ENCODE measurements at regions not wholly inside any gene's neighbourhood (a gene's known extent, or its start where the extent isn't known, plus 50 kb on each side); places are given as distances from the start of the nearest gene placed in this dataset.

- DNase-seq (ENCODE audit: low spot score) (no peak), ATAC-seq (no peak; the same call in 1 of the 2 replicates)
- Mint-ChIP-seq H3K9me3 (no peaks in the 10 kb centered on the region), H3K36me3 (no peaks in the 10 kb centered on the region), H3K4me3 (no peak overlapping the region), H3K27me3 (ENCODE audit: low read depth) (no peaks in the 10 kb centered on the region), H3K27ac (no peak overlapping the region; the same call in 1 of the 2 replicates), H3K4me1 (peaks cover 18% of the 10 kb centered on the region)
- POLR2A ChIA-PET = no interaction called here
- TF ChIP-seq FOXJ3 (CRISPR knock-in tag; IDR thresholded peaks at IDR 0.05; ENCODE audit: borderline replicate concordance) (no peak), ZNF317 (CRISPR knock-in tag; IDR thresholded peaks at IDR 0.05; ENCODE audit: borderline replicate concordance, low read depth) (no peak), ZNF232 (CRISPR knock-in tag; IDR thresholded peaks at IDR 0.05) (no peak), ZNF425 (CRISPR knock-in tag; conservative IDR thresholded peaks at IDR 0.05) (no peak), JAZF1 (CRISPR knock-in tag; IDR thresholded peaks at IDR 0.05) (no peak), NFE2L1 (CRISPR knock-in tag; IDR thresholded peaks at IDR 0.05) (no peak), NR2C2 (CRISPR knock-in tag; IDR thresholded peaks at IDR 0.05) (no peak), OVOL2 (CRISPR knock-in tag; IDR thresholded peaks at IDR 0.05; ENCODE audit: borderline replicate concordance) (no peak), ZNF263 (CRISPR knock-in tag; IDR thresholded peaks at IDR 0.05; ENCODE audit: low read depth) (no peak), HMGA2 (CRISPR knock-in tag; IDR thresholded peaks at IDR 0.05) (no peak), IRF2 (CRISPR knock-in tag; IDR thresholded peaks at IDR 0.05; ENCODE audit: borderline replicate concordance, low read depth) (no peak), PREB (CRISPR knock-in tag; IDR thresholded peaks at IDR 0.05; ENCODE audit: borderline replicate concordance) (no peak), GABPB1 (CRISPR knock-in tag; IDR thresholded peaks at IDR 0.05) (no peak)
- TF ChIP-seq, protein P1, sequence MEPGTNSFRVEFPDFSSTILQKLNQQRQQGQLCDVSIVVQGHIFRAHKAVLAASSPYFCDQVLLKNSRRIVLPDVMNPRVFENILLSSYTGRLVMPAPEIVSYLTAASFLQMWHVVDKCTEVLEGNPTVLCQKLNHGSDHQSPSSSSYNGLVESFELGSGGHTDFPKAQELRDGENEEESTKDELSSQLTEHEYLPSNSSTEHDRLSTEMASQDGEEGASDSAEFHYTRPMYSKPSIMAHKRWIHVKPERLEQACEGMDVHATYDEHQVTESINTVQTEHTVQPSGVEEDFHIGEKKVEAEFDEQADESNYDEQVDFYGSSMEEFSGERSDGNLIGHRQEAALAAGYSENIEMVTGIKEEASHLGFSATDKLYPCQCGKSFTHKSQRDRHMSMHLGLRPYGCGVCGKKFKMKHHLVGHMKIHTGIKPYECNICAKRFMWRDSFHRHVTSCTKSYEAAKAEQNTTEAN (CRISPR knock-in tag; IDR thresholded peaks at IDR 0.05) = no peak
- TF ChIP-seq, protein P2, sequence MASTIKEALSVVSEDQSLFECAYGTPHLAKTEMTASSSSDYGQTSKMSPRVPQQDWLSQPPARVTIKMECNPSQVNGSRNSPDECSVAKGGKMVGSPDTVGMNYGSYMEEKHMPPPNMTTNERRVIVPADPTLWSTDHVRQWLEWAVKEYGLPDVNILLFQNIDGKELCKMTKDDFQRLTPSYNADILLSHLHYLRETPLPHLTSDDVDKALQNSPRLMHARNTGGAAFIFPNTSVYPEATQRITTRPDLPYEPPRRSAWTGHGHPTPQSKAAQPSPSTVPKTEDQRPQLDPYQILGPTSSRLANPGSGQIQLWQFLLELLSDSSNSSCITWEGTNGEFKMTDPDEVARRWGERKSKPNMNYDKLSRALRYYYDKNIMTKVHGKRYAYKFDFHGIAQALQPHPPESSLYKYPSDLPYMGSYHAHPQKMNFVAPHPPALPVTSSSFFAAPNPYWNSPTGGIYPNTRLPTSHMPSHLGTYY (CRISPR knock-in tag; IDR thresholded peaks at IDR 0.05) = no peak
- TF ChIP-seq, protein P3, sequence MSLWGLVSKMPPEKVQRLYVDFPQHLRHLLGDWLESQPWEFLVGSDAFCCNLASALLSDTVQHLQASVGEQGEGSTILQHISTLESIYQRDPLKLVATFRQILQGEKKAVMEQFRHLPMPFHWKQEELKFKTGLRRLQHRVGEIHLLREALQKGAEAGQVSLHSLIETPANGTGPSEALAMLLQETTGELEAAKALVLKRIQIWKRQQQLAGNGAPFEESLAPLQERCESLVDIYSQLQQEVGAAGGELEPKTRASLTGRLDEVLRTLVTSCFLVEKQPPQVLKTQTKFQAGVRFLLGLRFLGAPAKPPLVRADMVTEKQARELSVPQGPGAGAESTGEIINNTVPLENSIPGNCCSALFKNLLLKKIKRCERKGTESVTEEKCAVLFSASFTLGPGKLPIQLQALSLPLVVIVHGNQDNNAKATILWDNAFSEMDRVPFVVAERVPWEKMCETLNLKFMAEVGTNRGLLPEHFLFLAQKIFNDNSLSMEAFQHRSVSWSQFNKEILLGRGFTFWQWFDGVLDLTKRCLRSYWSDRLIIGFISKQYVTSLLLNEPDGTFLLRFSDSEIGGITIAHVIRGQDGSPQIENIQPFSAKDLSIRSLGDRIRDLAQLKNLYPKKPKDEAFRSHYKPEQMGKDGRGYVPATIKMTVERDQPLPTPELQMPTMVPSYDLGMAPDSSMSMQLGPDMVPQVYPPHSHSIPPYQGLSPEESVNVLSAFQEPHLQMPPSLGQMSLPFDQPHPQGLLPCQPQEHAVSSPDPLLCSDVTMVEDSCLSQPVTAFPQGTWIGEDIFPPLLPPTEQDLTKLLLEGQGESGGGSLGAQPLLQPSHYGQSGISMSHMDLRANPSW (CRISPR knock-in tag; conservative IDR thresholded peaks at IDR 0.05; ENCODE audit: low read depth) = no peak
- CTCF ChIA-PET = interaction anchor here (0.6 to 2.3 kb wide), 2 partner anchors 73 to 1335 kb away, joined by 4 to 5 read pairs; no protein-coding TSS in a partner anchor
These were observed 235.1 kb upstream of the CACNA2D1 start for GRCh38 chr7:82678716-82679115.

- CTCF ChIA-PET = interaction anchor here (2.3 kb wide), 1 partner anchor 73 kb away, joined by 5 read pairs; no protein-coding TSS in a partner anchor
- TF ChIP-seq GABPB1 (CRISPR knock-in tag; IDR thresholded peaks at IDR 0.05) (no peak), OVOL2 (CRISPR knock-in tag; IDR thresholded peaks at IDR 0.05; ENCODE audit: borderline replicate concordance) (no peak), ZNF396 (CRISPR knock-in tag; IDR thresholded peaks at IDR 0.05; ENCODE audit: borderline replicate concordance) (no peak), GRHL2 (CRISPR knock-in tag; IDR thresholded peaks at IDR 0.05; ENCODE audit: insufficient replicate concordance, severe bottlenecking) (no peak)
- TF ChIP-seq, protein P4, sequence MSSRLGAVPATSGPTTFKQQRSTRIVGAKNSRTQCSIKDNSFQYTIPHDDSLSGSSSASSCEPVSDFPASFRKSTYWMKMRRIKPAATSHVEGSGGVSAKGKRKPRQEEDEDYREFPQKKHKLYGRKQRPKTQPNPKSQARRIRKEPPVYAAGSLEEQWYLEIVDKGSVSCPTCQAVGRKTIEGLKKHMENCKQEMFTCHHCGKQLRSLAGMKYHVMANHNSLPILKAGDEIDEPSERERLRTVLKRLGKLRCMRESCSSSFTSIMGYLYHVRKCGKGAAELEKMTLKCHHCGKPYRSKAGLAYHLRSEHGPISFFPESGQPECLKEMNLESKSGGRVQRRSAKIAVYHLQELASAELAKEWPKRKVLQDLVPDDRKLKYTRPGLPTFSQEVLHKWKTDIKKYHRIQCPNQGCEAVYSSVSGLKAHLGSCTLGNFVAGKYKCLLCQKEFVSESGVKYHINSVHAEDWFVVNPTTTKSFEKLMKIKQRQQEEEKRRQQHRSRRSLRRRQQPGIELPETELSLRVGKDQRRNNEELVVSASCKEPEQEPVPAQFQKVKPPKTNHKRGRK (CRISPR knock-in tag; IDR thresholded peaks at IDR 0.05; ENCODE audit: borderline replicate concordance) = no peak
- TF ChIP-seq, protein P5, sequence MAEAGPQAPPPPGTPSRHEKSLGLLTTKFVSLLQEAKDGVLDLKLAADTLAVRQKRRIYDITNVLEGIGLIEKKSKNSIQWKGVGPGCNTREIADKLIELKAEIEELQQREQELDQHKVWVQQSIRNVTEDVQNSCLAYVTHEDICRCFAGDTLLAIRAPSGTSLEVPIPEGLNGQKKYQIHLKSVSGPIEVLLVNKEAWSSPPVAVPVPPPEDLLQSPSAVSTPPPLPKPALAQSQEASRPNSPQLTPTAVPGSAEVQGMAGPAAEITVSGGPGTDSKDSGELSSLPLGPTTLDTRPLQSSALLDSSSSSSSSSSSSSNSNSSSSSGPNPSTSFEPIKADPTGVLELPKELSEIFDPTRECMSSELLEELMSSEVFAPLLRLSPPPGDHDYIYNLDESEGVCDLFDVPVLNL (CRISPR knock-in tag; IDR thresholded peaks at IDR 0.05; ENCODE audit: borderline replicate concordance, low read depth) = no peak
- TF ChIP-seq, protein P6, sequence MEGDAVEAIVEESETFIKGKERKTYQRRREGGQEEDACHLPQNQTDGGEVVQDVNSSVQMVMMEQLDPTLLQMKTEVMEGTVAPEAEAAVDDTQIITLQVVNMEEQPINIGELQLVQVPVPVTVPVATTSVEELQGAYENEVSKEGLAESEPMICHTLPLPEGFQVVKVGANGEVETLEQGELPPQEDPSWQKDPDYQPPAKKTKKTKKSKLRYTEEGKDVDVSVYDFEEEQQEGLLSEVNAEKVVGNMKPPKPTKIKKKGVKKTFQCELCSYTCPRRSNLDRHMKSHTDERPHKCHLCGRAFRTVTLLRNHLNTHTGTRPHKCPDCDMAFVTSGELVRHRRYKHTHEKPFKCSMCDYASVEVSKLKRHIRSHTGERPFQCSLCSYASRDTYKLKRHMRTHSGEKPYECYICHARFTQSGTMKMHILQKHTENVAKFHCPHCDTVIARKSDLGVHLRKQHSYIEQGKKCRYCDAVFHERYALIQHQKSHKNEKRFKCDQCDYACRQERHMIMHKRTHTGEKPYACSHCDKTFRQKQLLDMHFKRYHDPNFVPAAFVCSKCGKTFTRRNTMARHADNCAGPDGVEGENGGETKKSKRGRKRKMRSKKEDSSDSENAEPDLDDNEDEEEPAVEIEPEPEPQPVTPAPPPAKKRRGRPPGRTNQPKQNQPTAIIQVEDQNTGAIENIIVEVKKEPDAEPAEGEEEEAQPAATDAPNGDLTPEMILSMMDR (IDR thresholded peaks at IDR 0.05) = no peak
These were observed 234.7 kb upstream of the CACNA2D1 start for GRCh38 chr7:82678259-82678658.

More at GRCh38 chr7:82678259-82678658, 234.7 kb upstream of the CACNA2D1 start:
- Mint-ChIP-seq H3K4me1 (peaks cover 17% of the 10 kb centered on the region), H3K27ac (no peak overlapping the region), H3K9me3 (no peaks in the 10 kb centered on the region), H3K4me3 (no peak overlapping the region), H3K36me3 (no peaks in the 10 kb centered on the region), H3K27me3 (ENCODE audit: low read depth) (no peaks in the 10 kb centered on the region)
- POLR2A ChIA-PET = no interaction called here
- DNase-seq (ENCODE audit: low spot score) (no peak), ATAC-seq (no peak)
